ENCODE measurements at regions not wholly inside any gene's neighbourhood (a gene's known extent, or its start where the extent isn't known, plus 50 kb on each side); places are given as distances from the start of the nearest gene placed in this dataset.
A peak's percentile ranks its signal among the peaks of the same experiment; 100 is the strongest.

DNA sequence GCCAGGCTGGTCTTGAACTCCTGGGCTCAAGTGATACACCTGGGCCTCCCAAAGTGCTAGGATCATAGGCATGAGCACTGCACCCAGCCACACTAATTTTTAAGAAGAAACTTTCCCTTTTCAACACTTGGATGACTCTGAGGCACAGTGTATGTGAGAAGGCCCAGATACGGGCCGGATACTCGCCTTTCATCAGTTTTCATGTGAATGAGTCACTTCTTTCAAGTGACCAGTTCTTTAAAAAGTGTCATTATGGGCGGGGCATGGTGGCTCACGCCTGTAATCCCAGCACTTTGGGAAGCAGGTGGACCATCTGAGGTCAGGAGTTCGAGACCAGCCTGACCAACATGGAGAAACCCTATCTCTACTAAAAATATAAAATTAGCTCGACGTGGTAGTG, 120.8 kb downstream of the CTTN start:
- peak; percentile 25 for DNase-seq (ENCODE audit: low read depth)

DNA sequence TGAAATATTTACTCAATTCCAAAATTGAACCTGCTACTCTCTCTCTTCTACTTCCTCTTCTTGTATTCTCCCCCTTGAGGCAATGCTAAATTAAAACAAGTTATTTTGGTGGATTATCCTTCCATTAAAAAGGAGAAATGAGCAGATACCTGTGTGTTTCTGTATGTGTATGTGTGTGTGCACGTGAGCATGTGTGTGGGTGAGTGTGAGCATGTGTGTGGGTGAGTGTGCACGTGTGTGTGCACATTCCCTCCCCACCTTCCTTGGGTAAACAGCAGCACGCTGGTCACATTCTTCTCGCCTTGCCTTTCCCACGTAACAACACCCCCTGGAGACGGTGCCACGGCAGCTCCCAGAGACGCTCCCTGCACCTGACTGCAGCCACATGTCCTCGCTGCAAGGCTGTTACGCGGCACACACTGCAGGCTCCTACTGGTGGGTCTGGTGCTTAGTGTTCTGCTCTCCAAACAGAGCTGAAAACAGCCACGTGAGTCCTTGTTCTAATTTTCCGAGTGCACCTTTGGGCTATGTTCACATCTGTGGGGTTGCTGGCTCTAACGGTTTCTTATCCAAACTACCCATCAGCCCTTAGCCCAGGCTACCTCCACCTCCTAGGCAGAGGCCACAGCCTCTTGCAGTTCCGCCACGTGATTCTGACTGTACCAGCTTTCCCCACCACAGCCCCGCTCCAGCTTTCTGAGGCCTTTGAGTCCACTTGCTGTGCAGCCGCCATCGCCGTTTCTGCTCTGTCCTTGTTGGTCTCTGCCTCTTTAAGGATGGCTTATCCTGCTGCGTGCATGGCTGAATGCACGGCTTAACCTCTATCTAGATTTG, 123.4 kb downstream of the CTTN start:
- no peak for DNase-seq (ENCODE audit: low read depth)

DNA sequence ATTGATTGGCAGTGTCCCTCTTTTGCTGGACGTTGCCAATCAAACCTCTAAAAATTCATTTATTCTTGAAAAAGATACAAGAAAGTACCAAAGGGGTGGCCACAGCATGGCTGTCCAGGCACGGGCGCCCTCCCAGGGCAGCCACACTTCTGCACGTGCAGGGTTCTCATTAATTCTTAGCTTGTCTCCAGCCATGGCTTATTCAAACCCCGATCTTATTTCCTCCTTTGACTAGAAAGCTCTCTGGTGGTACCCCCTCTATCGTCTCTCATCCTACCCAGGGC, 123.9 kb downstream of the CTTN start:
- DNase-seq (ENCODE audit: low read depth), result no peak

DNA sequence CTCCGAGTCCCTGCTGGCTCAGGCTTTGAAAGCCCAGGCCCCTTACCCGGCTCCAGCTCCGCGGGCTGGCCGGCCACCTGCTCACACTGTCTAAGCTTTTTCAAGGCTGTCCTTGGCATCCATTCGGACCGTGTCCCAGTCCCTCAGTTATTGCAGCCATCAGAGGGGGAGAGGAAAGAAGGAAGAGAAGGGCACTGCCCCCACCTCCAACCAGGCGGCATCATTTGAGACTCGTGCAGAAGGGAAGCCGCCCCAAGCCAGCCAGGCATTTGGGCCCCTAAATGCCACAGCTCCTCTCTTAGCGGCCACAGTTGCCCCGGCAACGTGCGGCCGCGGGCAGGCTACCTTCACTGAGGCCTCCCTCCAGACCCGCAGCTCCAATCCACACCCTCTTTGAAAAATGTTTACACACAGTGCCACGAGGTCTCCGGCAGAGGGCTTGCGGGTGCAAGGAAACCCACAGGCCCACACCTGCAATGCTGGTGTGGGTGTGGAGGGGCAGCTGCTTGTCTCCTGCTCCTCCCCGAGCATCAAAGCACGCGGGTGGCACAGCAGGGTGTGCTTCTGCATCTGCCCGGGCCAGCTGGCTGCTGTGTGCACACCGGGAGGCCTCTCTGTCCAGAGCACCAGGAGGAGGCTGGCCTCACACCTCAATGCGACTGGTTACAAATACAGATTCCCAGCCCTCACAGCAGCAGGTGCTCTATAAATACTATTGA, 124.4 kb downstream of the CTTN start:
- DNase-seq (ENCODE audit: low read depth), result no peak

DNA sequence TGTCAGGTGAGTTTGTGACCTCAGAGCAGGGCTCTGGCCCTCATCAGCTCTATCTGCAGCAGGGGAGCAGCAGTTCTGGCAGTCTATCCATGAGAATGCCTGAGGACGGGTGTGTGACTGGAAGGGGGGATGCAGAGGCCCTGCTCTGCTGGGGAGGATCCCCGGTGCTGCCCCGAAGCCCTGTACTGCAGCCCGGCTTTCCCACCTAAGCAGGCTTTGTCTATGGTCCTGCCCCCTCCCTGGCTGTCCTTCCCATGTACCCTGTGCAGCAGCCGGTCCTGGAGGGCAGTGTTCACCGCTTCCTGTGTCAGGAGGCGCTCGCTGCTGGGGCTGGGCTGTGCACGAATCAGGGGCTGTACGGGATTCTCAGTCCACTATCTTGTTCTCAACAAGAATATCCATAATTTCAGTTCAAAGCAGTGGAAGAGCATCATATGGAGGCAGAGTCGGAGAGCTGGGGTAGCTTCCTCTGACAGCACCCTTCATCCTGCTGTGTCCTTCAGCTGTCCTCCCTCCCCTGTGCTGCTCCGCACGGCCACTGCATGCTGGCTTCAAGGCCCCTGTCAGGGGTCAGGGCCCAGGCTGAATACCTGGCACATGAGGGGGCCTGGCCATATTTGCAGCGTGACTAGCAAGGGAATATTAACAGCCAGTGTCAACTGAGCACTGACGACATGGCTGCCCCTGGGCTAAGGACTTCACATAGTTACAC, 125.2 kb downstream of the CTTN start:
- DNase-seq (ENCODE audit: low read depth), result no peak

DNA sequence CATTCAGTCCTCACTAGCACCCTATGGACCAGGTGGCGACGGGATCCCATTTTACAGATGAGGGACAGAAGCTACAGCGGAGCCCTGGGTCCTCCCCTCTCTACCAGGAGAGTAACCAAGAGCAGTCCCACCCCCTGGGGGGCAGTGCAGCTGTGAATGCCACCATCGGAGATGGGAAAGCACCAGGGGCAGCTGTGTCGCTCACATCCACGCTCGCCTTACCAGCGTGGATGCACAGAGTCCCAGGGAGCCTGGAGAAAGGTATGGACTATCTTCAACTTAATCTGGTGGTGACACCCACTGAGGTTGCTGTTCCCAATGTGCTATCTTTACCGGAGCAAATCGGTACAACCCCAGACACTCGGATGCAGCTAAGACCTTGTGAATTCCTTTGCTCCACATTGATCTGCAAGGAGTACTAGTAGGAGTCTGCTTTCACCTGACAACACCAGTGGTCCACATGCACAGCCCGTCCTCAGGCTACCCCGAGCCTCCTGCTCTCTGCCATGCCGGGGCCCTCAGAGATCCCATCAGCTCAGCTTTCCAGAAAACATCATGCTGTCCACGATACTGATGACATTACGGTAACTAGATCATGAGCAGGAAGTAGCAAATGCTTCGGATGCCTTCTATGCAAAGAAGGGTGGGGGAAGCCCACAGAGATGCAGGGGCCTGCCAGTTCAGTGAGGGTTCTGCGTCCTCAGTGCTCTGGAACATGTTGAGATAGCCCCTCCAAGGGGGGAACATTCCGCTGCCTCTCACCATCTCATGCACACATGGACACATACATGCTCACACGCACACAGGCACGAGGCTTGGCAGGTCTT, 126.0 kb downstream of the CTTN start:
- DNase-seq (ENCODE audit: low read depth), result no peak

DNA sequence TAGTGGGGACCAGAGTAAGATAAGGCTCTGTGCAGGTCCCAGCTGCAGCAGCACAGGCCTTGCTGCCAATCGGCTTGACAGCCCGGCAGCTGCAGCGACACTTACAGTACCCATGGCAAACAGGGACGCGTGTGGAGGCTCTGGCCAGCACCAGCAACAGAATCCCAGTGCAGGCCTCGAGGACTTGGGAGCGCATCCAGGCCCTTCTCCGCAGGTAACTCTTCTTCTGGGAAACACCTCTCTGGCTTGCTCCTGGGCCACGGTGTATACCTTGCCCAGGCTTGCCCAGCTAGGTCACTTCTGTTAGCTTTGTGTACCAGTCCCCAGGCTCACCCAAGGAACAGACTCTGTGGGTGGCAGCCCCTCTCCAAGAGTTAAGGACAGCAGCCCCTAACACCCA, 126.7 kb downstream of the CTTN start:
- DNase-seq (ENCODE audit: low read depth), result no peak

DNA sequence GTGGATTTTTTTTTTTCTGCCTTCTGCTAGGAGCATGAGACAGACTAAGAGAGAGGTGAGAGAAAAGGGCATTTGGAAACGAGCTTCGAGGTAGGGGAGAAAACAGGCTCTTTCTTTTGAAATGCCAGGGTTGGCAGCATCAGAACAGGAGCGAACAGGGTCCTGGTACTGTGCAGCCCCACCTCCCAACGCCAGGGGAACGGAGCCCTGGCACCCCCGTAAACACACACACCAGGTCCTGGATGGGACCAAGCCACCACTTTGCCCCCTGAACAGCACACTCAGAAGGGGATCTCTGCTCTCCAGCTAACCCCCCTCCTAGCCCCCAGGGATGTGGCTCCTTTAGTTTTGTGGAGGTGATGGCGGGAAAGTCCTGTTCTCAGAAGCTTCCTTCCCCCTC, 127.1 kb downstream of the CTTN start:
- DNase-seq (ENCODE audit: low read depth), result no peak

DNA sequence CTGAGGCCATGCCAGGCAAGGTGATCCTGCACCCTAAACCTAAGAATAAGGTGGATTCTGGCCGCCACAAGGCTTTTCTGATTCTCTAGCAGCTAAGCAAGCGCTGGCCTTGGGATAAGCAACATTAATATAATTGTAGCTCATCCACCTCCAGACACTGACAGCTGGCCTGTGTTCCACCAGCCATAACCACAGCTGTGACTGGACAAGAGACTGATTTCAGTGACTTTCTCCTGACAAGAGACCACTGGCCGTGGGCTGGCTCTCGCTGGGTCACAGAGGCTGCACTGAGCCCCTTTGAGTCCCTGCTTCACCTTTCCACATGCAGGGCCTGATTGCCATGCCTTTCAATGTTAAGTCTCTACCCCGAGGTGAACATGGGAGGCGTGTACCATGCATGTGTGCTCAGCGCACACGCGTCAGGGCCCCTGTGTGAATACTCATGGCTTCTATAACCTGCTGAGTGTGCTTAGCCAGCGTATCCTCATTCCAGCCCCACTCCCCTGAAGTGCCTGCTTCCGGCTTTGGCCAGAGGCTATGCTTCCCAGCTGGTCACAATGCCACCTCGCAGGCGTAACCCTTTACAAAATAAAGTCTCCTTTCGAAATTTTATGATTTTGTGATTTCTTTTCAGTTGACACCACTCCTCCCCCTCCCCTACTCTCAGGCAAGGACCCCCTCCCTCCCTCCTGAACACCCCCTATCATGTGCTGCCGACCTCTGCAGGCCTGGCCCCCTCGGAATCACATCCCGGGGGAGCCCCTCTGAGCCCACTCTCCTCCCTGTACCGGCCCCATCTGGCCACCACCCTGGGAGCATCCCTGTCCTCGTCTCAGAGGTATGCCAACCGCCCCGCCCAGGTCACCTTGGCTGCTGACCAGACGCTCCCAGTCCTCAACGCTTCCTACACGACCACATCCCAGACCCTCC, 128.1 kb downstream of the CTTN start:
- no peak for DNase-seq (ENCODE audit: low read depth)

DNA sequence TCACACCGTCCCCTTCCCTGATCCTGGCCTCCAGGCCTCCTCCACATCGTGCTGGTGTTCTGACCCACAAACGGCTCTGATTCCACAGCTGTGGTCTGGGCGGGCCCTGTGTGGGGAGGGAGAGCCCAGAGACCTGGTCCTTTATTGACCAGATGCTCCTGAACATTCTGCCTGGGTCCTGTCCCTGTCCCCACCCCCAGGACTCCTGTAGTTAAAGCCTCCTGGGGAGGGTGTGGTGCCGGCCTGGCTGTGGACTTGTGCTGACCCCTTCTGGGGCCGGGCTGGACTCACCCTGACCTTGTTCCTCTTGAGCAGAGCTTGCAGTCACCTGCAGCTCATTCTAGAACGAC, 128.7 kb downstream of the CTTN start:
- no peak for DNase-seq (ENCODE audit: low read depth)

DNA sequence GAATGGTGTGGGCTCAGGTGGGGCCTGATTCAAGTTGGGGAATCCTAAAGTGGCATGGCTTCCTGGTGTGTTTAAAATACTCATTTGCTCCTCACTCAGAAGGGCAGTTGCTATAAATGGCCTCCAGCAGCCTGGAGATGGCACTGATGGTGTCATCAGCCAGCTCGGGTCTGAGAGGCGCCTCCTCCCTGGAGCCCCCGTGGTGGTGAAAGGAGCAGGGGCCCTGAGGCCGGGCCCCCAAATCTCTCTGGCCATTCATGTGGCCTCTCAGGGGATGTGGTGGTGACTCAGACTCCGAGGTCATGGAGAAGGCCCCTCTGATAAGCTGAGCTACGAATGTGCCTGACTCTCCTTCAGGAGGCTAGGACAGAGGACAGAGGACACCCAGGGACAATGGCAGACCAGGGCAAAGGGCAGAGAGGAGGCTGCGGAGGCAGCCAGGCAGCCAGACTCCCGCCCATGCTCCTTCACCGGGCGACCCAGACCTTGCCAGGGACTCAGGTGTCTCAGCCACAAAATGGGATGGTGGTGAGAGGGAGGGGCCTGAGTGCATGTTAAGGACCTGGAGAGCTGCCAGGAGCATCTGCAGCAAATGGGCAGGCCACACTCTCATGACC, 129.2 kb downstream of the CTTN start:
- DNase-seq (ENCODE audit: low read depth), result no peak

DNA sequence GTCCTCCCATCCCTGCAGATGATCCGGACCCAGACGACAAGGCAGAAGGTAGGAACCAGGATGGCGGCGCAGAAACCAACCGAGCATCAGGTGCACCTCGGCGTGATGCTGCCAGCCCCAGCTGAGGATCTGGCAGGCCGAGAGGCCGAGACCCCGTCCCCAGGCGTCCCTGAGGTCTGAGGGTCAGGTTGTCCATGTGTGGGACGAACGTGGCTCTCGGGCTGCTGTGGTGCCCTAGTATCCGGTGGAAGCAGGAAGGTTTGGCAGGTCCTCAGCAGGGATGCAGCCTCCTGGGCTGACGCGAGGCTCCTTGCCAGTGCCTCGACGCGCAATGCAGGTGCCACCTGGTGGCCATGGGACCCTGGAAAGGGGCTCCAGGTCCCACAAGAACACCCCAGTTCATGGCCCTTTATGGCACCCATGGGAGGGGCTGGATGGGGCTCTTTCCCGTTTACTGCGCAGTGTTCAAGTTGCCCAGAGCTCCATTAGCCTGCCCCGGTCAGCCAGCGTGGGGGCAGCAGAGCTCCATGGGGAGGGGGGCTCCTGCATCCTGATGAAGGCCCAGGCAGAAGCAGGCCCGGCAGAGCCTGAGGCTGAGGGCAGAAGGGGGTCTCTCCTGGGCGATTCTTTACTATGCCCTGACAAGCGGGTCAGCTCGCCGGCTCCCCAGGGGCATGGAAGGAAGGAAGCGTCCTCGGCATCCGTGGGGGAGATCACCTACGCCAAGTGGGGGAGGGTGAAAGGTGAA, 129.9 kb downstream of the CTTN start:
- DNase-seq (ENCODE audit: low read depth), result no peak

DNA sequence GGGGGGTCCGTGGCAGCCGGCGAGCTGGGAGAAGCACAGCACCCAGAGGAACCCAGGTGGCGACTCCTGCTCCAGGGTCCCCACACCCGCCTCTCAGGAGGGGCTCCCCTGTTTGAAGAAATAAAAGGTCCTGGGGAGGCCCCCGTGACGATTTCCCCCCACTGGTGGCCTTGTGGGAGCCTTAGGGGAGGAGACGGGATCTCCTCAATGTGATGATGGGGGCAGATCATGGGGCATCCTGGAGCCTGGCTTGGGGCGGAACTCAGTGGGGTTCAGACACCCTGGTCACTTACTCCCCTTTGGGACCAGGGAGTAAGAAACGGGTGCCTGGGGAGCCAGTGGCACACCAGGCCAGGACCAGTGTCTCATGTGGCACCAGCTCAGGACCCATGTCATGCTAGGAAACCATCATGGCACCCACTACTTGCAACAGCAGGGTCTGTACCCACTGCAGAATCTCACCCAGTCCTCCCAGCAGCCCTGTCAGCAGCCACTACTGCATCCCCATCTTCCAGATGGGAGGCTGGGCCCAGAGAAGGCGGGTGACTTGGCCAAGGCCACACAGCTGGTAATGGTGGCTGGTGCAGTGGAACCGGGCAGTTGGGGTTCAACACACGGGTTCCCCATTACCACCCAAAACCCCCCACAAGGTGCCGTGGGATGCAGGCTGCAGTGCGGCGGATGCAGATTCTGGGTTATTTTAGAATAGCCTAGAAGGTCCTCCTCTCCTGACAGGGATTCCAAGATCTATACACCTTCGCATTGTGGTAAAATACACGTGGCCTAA, 130.7 kb downstream of the CTTN start:
- no peak for DNase-seq (ENCODE audit: low read depth)

DNA sequence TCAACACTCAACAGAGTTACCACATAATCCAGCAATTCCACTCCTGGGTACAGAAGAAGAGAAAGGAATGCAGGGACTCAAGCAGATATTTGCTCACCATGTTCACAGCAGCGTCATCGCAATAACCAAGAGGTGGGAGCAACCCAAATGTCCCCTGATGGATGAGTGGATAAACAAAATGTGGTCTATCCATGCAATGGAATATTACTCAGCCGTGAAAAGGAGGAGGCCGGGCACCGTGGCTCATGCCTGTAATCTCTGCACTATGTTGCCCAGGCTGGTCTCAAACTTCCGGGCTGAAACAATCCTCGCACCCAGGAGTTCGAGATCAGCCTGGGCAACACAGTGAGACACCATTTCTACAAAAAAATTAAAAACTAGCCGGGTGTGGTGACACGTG, 131.7 kb downstream of the CTTN start:
- no peak for DNase-seq (ENCODE audit: low read depth)

DNA sequence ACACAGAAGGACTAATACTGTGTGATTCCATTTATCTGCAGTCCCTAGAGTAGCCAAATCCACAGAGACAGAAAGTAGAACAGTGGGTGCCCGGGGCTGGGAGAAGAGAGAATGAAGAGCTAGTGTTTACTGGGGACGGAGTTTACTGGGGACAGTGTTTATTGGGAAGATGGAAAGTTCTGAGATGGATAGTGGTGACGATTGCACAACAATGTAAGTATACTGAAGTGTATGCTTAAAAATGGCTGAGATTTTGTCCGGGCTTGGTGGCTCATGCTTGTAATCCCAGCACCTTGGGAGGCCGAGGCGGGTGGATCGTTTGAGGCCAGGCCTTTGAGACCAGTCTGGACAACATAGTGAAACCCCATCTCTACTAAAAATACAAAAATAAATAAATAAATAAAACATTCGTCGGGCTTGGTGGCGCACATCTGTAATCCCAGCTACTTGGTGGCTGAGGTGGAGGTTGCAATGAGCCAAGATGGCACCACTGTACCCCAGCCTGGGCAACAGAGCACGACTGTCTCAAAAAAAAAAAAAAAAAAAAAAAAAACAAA, 132.4 kb downstream of the CTTN start:
- DNase-seq (ENCODE audit: low read depth), result no peak

DNA sequence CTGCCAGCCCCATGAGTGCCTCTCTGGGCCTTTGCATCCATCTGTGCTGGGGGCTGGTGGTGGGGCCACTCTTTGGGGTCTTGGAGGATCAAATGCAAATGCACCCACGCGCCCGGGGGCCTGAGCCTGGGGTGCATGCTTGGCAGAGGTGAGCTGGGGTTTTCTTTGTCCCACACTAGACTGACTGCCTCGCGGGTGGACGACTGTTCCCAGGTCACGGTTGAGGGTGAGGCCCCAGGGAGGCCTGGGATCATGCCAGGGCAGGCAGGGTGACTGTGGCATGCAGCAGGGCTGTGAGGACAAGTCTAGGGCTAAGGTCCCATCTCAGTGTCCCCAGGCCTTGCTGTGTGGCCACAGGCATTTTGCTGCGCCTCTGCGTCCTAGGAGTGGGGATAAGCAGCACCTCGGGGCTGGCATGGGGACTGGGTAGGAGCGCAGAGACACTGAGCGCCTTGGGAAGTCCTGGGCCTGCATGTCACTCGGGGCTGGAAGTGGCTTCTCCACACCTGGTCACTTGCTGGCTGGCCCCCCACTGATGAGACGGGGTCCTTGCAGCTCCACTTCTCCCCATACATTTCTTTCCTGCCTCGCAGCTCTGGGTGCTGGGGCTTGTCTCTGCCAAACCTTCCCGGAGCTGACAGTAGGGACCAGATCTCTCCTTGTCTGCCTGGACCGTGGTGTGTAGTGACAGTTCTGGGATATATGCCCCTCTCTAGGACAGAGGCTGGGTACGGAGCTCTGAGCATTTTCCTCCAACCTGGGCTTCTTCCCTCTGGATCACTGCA, 133.1 kb downstream of the CTTN start:
- no peak for DNase-seq (ENCODE audit: low read depth)

DNA sequence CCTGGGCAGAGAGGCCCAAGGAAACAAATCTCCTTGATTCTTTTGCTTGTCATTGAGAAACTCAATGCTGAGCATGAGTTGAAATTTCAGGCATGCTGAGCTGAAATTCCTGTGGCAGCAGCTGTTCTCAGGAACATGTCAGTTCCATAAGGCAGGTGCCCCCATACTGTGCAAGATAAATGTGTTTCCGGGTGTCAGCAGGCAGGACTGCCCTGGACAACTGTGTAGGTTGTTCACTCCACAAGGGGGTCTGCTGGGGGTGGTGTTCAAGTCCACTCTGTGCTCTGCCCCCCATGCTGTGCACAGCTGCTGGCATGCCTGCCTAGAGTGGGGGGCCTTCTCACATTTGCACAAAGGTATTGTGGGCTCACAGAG, 133.7 kb downstream of the CTTN start:
- DNase-seq (ENCODE audit: low read depth), result no peak

DNA sequence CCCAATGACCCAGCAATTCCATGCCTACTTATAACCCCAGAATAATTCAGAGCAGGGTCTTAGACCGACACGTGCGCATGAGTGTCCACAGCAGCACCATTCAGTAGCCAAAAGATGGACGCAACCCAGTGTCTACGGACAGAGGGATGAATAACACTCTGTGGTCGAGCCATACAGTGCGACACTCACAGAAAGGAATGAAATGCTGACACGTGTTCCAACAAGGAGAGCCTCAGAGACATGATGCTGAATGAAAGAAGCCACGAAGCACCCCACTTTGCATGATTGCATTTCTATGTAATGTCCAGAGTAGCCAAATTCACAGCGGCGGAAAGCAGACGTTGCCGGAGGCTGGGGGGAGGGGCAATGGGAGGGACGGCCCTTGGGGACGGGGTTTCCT, 134.4 kb downstream of the CTTN start:
- DNase-seq (ENCODE audit: low read depth), result peak; percentile 30

All from HT1080 (cell line).